ENCODE measurements at regions not wholly inside any gene's neighbourhood (a gene's known extent, or its start where the extent isn't known, plus 50 kb on each side); places are given as distances from the start of the nearest gene placed in this dataset.

DNA sequence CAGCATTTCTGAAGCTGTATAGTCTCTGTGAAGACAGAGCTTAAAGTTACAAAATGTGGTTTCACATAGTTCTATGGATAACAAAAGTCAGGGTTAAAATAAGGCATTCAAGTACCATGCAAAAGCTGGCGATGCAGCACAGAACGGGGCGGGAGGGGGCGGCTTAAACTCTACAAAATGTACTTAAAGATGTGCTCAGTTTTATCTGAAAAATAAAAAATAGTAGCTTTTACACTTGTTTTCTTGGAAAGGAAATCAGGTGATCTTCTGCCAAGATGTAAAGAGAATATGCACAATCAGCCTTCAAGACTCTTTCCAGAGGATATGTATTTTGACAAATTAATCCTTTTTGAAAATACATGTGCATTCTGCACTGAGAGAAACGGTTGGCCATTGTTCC is 301.7 kb upstream of the EMCN start:
- TF ChIP-seq GATA3 (IDR thresholded peaks at IDR 0.05; ENCODE audit: low read depth, low read length), result no peak
- TF ChIP-seq GATA2 (IDR thresholded peaks at IDR 0.05; ENCODE audit: low read depth, low read length), result no peak

DNA sequence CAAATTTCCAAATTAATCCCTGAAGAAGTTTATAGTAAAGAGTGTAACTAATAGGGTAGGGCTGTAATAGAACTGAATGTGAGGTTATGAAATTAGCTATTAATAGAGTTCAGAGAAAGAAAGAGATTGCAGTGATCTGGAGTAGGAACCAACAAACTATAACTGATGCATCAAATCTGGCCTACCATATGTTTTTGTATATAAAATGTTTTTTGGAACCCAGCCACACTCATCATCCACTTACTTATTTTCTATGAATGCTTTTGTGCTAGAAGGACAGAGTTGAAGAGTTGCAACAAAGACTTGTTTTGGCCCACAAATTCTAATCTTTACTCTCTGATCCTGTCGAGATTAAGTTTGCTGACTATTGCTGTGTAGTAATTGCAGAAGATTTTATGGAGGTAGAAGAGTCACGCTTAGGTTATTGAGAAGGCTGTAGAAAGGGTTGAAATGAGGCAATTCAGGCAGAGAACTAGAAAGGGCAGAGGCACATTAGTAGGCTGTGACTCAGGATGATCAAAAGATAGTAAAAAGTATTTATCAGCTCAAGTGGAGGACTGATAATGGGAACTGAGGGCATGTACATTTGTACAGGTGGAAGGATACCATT is 298.7 kb upstream of the EMCN start:
- TF ChIP-seq GATA2 (IDR thresholded peaks at IDR 0.05; ENCODE audit: low read depth, low read length) (no peak), GATA3 (IDR thresholded peaks at IDR 0.05; ENCODE audit: low read depth, low read length) (no peak)

DNA sequence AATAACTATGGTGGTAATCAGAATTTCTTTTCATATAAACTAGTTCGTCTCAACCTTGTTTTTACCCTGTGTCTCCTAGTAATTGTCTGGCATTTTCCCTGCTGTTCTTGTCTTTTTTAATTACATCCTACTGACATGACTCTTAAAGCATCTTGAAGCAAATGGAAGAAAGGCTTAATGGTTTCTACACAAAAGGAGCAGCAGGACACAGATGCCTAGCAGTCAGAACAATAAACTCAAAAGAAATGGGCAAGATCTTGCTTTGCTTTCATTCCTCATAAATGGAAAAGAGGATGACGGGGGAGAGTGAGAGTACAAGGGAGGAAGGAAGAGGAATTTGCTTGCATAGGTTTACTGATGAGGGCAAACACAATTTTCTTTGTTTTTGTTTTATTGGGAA is 293.2 kb upstream of the EMCN start:
- TF ChIP-seq GATA2 (IDR thresholded peaks at IDR 0.05; ENCODE audit: low read depth, low read length) (no peak), GATA3 (IDR thresholded peaks at IDR 0.05; ENCODE audit: low read depth, low read length) (no peak)

DNA sequence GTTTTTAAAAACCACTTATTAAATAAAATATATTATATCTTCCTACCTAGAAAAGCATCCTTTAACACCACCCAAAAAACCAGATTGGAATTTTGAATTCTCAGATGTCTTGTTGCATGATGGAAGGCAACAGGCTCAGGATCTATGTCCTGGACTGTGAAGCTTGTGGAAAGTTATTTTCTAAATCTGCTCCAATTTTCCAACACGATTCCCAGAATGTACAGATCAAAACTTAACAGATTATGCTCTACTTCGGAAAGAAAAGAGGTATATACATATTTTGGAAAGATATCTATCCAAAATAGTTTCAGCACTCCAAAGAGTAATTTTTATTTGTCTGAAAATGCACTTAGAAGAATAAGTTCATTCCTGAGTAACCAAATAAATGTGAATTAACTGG is 291.7 kb upstream of the EMCN start:
- TF ChIP-seq GATA3 (IDR thresholded peaks at IDR 0.05; ENCODE audit: low read depth, low read length) (no peak), GATA2 (IDR thresholded peaks at IDR 0.05; ENCODE audit: low read depth, low read length) (no peak)

DNA sequence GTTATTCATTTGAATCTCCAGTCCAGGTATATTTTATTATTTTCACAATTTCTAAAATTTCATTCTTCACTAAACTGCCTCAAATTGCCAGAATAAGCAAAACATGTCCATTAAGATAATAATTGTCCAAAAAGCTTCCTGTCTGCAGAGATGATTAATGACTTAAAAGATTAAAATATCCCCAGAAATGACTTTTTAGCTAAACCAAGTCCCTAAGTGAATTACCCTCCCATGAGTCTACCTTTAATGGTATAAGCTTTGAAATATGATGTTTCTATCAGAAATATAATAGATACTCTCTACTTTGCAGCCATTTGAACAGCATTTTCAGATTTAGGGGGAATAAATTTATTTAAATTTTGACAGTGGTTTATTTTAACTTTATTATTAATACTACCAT is 289.2 kb upstream of the EMCN start:
- no peak for TF ChIP-seq GATA3 (IDR thresholded peaks at IDR 0.05; ENCODE audit: low read depth, low read length)
- no peak for TF ChIP-seq GATA2 (IDR thresholded peaks at IDR 0.05; ENCODE audit: low read depth, low read length)

DNA sequence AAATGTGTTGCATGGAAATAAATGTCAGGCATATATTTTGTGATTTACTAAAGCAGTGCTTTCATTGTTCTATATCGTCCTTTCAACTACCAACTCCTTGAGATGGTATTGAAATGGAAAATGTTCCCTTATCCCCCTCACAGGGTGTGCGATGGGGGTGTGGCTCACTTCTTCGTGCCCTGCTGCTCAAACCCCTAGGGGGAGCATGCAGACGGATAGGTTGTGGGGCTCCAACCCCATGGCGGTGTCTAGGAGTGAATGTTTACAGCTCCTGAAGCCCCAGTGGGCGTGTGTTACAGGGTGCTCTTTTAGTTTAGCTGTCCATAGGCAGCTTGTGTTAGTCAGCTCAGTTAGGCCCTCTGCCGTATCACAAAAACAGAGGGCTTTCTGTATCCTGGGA is 287.7 kb upstream of the EMCN start:
- TF ChIP-seq GATA2 (IDR thresholded peaks at IDR 0.05; ENCODE audit: low read depth, low read length), result no peak
- no peak for TF ChIP-seq GATA3 (IDR thresholded peaks at IDR 0.05; ENCODE audit: low read depth, low read length)

DNA sequence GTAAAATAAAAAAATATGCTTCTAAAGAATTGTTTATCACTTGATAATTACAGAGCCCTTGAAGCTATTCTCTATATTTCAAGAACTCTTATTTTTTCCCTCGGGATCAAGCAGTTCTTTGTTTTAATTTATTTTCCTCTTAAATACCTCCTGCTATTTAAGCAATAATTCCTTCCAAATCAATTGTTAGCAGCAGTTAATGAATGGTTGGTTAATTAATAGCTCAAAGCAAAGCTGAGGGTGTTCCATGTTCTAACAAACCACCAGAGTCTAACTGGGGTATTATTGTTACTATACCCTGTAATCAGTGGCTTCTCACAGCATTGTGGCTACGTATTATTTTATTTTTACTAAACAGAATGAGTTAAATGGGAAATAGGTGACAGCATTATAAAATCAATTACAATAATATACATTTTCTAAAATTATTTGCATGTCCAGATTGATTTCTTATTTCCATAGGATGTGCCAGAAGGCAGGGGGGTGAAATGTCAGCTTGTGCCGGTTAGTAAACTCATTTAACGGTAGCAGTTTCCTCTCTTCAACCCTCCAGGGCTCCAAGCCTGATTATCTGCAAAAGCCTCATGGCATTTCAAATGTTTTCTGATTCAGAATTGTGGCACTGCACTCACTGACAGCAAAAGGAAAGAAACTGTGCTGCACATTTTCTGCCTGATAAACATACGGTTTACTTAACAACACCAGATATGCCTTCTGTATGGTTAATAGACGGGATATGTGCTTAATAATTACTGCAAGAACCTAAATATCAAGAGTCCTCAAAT is 286.9 kb upstream of the EMCN start:
- TF ChIP-seq GATA2 (IDR thresholded peaks at IDR 0.05; ENCODE audit: low read depth, low read length) (no peak), GATA3 (IDR thresholded peaks at IDR 0.05; ENCODE audit: low read depth, low read length) (no peak)

DNA sequence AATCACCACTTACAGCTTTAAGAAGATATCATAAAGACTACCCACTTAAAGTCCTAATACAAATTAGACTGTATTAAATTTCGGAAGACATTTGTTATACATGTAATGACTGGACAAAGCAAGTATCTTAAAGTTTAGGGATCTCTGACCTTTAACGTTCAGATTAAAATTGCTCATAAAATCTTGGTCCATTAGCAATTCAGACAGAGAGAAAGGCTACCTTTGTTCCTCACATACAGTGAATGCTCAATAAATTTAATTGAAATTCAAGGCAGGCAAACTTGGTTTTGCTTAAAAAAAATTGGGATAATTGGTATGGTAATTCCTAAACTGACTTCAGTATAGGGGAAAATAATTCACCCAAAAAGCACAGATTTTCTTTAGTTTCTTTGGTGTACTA is 285.9 kb upstream of the EMCN start:
- TF ChIP-seq GATA2 (IDR thresholded peaks at IDR 0.05; ENCODE audit: low read depth, low read length) (no peak), GATA3 (IDR thresholded peaks at IDR 0.05; ENCODE audit: low read depth, low read length) (no peak)

DNA sequence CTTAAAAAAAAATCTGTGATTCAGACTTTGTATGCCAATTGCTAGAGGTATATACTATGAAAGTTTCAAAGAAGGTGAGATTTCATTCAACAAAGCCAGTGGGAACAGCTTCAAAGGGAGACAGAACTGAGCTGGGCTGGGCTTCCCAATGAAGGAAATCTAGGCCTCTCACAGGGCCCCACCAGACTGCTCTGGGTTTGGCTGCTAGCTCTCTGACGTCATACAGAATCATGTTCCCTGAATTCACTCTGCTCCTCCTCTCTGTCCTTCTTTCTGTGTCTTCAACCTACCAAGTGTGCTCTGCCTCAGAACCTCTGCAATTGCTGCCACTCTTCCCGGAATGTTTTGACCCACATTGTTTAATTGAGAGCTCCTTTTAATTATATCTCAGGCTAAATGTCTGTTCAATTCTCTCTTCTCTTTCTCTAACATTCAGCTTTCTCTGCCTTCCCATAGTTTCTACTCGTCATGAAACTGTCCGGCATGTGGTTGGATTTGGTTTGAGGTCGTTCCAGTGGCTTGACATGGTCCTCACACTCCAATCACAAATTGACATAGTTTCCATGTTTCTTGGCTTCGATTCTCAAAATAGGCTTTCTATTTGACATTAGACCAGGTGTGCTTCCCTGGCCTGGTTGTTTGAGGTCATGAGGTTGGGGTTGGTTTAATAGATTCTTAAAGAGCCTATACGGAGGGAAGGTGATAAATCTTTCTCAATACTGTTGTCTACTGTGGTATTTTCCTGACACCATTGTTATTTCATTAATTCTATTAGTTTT is 282.1 kb upstream of the EMCN start:
- TF ChIP-seq GATA2 (IDR thresholded peaks at IDR 0.05; ENCODE audit: low read depth, low read length), result no peak
- no peak for TF ChIP-seq GATA3 (IDR thresholded peaks at IDR 0.05; ENCODE audit: low read depth, low read length)

DNA sequence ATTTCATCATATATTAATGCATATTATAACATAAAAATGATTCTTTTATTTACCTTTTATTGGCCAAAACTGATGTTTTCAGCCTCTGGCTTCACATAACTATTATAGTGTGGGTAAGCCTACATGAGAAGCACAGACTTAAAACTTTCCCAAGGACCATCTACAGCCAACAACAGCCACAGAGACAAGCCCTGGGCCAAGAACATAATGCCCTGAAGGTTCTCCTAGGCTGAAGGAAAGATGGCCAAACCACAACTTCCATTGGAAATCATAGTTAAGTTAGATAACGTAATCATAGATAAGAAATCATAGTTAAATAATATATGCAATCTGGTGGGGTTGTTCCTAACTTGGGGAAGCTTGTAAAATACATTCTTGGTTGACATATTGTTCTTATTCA is 280.0 kb upstream of the EMCN start:
- TF ChIP-seq GATA3 (IDR thresholded peaks at IDR 0.05; ENCODE audit: low read depth, low read length) (no peak), GATA2 (IDR thresholded peaks at IDR 0.05; ENCODE audit: low read depth, low read length) (no peak)

DNA sequence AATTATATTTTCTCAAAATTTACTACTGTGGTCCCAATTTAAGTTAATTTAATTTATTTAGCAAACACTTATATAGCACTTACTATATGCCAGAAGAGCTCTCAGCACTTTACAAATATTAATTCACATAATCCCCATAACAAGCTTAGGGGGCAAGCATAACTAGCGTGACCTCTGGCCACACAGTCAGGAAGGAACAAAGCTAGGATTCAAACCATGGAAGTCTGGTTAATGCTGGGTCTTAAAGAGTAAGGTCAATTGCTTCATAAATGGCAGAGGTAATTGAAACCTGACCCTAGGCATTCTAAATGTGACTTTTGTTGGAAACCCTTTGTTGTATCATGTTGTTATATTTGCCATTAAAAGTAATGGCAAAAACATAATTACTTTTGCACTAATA is 279.5 kb upstream of the EMCN start:
- no peak for TF ChIP-seq GATA2 (IDR thresholded peaks at IDR 0.05; ENCODE audit: low read depth, low read length)
- no peak for TF ChIP-seq GATA3 (IDR thresholded peaks at IDR 0.05; ENCODE audit: low read depth, low read length)

DNA sequence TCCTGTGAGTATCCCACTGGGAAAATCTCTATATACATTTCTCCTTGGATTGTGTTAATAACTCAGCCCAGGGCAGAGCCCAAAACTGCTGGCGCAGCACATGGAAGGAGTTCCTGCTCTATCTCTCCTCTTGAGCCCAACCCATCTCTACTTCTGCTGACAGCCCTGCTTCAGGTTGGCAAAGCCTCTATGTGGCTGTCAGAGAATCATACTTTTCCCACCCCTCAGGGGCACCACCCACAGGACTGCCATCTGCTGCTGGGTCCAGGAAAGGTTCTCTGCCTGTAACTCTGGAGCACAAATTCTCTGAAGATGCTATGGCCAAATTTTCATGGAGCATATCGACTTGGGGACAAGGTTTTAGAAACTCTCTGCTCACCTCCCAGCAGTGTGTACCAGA is 278.5 kb upstream of the EMCN start:
- TF ChIP-seq GATA3 (IDR thresholded peaks at IDR 0.05; ENCODE audit: low read depth, low read length) (no peak), GATA2 (IDR thresholded peaks at IDR 0.05; ENCODE audit: low read depth, low read length) (no peak)

DNA sequence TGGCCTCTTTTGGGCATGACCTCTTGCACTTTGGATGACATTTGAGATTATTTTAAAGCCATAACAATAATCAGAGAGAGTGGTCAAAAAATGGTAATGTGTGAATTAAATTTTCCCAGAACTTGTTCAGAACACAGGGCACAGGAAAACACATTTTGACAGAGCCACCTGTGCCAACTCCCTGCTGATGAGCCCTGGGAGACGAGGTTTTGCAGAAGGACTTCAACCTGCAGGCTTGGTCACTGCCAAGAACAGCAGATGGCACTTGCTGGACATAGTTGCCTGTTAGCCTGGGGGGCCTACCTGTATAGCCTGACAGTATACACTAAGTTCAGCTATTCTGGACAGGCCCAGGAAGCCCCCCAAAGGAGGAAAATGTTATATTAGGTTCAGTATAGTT is 277.8 kb upstream of the EMCN start:
- TF ChIP-seq GATA2 (IDR thresholded peaks at IDR 0.05; ENCODE audit: low read depth, low read length), result no peak
- no peak for TF ChIP-seq GATA3 (IDR thresholded peaks at IDR 0.05; ENCODE audit: low read depth, low read length)

DNA sequence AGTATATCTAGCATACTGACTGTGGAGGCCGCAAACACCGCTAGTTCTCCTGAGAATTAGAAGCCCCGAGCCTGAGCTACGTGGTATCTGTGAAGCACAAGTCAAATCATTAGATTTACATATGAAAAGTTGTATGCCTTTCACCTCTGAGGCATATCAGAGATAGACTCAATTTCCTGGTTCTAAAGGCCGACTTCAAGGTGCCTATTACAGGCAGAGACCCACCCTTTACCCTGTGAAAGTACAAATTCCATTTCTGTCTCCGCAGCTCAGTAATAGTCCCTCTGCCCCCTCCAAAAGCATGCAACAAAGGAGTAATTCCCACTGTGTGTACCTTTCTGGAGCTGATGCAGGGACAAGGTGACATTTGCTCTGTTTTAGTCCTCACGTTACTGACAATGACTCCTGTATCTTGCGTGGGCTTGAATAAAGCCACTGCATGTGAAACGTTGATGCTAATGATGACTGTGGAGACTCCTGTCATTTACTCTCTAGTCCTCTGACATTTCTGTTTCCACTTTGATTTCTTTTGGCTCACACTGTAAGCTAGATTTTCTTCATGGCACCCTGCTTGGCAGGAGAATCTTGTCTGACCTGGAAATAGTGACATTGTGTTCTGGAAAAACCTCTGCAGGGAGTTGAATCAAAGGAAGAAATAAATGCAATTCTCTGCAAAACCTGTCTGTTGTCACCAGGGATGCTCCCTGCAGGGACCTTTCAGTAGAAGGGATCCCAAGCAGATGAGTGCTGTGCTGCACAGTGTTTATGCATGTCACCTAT is 273.2 kb upstream of the EMCN start:
- TF ChIP-seq GATA3 (IDR thresholded peaks at IDR 0.05; ENCODE audit: low read depth, low read length), result no peak
- TF ChIP-seq GATA2 (IDR thresholded peaks at IDR 0.05; ENCODE audit: low read depth, low read length), result no peak

Data from SH-SY5Y (cell line).